ENCODE measurements at regions not wholly inside any gene's neighbourhood (a gene's known extent, or its start where the extent isn't known, plus 50 kb on each side); places are given as distances from the start of the nearest gene placed in this dataset.

GRCh38 chr14:71286126-71286525 is 378.9 kb downstream of the PCNX1 start (continued):
- TF ChIP-seq ETS1 (IDR thresholded peaks at IDR 0.05), result no peak
- TF ChIP-seq JUNB (IDR thresholded peaks at IDR 0.05; ENCODE audit: unreplicated experiment), result no peak
- TF ChIP-seq ZNF331 (CRISPR knock-in tag; IDR thresholded peaks at IDR 0.05; ENCODE audit: low read depth), result no peak
- no peak for TF ChIP-seq EZH2phosphoT487 (IDR thresholded peaks at IDR 0.05; ENCODE audit: unreplicated experiment)
- no peak for TF ChIP-seq EZH2 (IDR thresholded peaks at IDR 0.05; ENCODE audit: low read depth, unreplicated experiment)
- no peak for TF ChIP-seq REST (IDR thresholded peaks at IDR 0.05; ENCODE audit: unreplicated experiment)
- TF ChIP-seq ZNF114 (CRISPR knock-in tag; IDR thresholded peaks at IDR 0.05), result no peak
- no peak for TF ChIP-seq CREB1 (CRISPR knock-in tag; IDR thresholded peaks at IDR 0.05; ENCODE audit: low read depth)
- TF ChIP-seq STAT1 (IDR thresholded peaks at IDR 0.05; ENCODE audit: unreplicated experiment), result no peak
- TF ChIP-seq NANOG (IDR thresholded peaks at IDR 0.05; ENCODE audit: borderline replicate concordance), result no peak

GRCh38 chr14:71287567-71287966 is 380.3 kb downstream of the PCNX1 start:
- peaks cover 5% of the 10 kb centered on the region; the same call in 2 of the 3 replicates for H3K36me3 Mint-ChIP-seq (ENCODE audit: low read depth)
- Histone ChIP-seq H3K9me2 (ENCODE audit: insufficient read depth) (peaks cover 4% of the 10 kb centered on the region; the same call in 1 of the 2 replicates), H3K27ac (ENCODE audit: low read depth) (no peak overlapping the region)
- TF ChIP-seq ETS1 (IDR thresholded peaks at IDR 0.05), result no peak
- no peak for TF ChIP-seq EZH2 (IDR thresholded peaks at IDR 0.05; ENCODE audit: low read depth, unreplicated experiment)
- TF ChIP-seq STAT1 (IDR thresholded peaks at IDR 0.05; ENCODE audit: unreplicated experiment), result no peak
- no peak for TF ChIP-seq CTCF (conservative IDR thresholded peaks at IDR 0.05; ENCODE audit: low read depth in 2 of 2)
- TF ChIP-seq EZH2phosphoT487 (IDR thresholded peaks at IDR 0.05; ENCODE audit: unreplicated experiment), result no peak
- TF ChIP-seq REST (IDR thresholded peaks at IDR 0.05; ENCODE audit: unreplicated experiment), result no peak
- TF ChIP-seq ZNF331 (CRISPR knock-in tag; IDR thresholded peaks at IDR 0.05; ENCODE audit: low read depth), result no peak
- TF ChIP-seq ZNF114 (CRISPR knock-in tag; IDR thresholded peaks at IDR 0.05), result no peak

More at GRCh38 chr14:71287567-71287966, 380.3 kb downstream of the PCNX1 start:
- Histone ChIP-seq H3K27me3 (ENCODE audit: insufficient read depth) (no peaks in the 10 kb centered on the region), H3F3A (replicated peaks; ENCODE audit: low read depth) (no peaks in the 10 kb centered on the region), H3K4me1 (ENCODE audit: insufficient read depth) (no peaks in the 10 kb centered on the region), H2AFZ (no peak overlapping the region), H3K79me2 (replicated peaks; ENCODE audit: insufficient read depth) (no peaks in the 10 kb centered on the region), H3K36me3 (ENCODE audit: insufficient read depth) (no peaks in the 10 kb centered on the region; the same call in 1 of the 2 replicates), H3K4me2 (no peak overlapping the region), H3K4me3 (no peak overlapping the region), H4K20me1 (replicated peaks; ENCODE audit: insufficient read depth) (no peaks in the 10 kb centered on the region)
- Mint-ChIP-seq H3K27ac (no peak overlapping the region), H3K27me3 (ENCODE audit: insufficient read depth, low read depth, poor library complexity) (peaks cover 6% of the 10 kb centered on the region), H3K4me3 (no peak overlapping the region), H3K9me3 (peaks cover 13% of the 10 kb centered on the region), H3K4me1 (peaks cover 9% of the 10 kb centered on the region; the same call in 2 of the 3 replicates)
- DNase-seq (ENCODE audit: low spot score) (no peak), ATAC-seq (no peak)

Data from GM23338 (cell line).